ENCODE measurements at regions not wholly inside any gene's neighbourhood (a gene's known extent, or its start where the extent isn't known, plus 50 kb on each side); places are given as distances from the start of the nearest gene placed in this dataset.

DNA sequence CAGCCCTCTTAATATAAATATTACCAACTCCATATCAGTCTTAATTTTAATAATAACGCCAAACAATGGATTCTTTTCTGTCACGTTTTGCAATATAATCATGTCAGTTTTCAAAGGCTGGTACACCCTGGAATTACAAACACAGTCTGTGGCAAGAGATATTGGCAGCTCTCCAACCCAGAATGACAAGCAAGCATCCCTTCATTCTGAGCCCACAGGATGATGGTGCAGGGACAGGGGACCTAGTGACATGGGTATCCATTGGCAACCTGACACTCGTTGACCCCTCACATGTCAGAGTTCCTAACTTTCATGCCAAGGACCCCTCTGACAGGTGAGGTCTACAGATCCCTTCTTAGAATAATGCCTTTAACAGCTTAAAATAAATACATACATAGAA lies 154.5 kb upstream of the TSC22D2 start:
- 84 to 100% methylated on average over 2 to 3 of the region's 3 CpGs for WGBS, 2 experiments (ENCODE audit: extremely low coverage in 1 of 2, insufficient coverage in 1 of 2, insufficient read length in 1 of 2, insufficient replicate concordance in 2 of 2, low coverage in 1 of 2, low lambda C conversion rate in 2 of 2, missing lambda C conversion rate in 1 of 2)
- H4K20me1 ChIP-seq (replicated peaks in 1 of 2; ENCODE audit: control insufficient read depth in 1 of 2, insufficient read depth in 2 of 2, low read length in 2 of 2), result no peaks in the 10 kb centered on the region

More for the DNA sequence above, 154.5 kb upstream of the TSC22D2 start:
- Histone ChIP-seq H3K4me2 (ENCODE audit: insufficient read depth in 1 of 2, low read depth in 2 of 2, low read length in 2 of 2) (no peak overlapping the region), H2BK15ac (ENCODE audit: low read length) (no peak overlapping the region), H4K5ac (ENCODE audit: insufficient read length, low read depth, low read length) (no peak overlapping the region), H3K56ac (replicated peaks; ENCODE audit: insufficient read length, low read depth, low read length) (no peak overlapping the region), H2BK120ac (replicated peaks; ENCODE audit: low read depth, low read length) (no peak overlapping the region), H3K9ac (replicated peaks in 1 of 4; ENCODE audit: extremely low read depth in 1 of 4, low read depth in 3 of 4, low read length in 3 of 4) (no peak overlapping the region), H3K4me1 (replicated peaks in 1 of 4; ENCODE audit: control insufficient read depth in 3 of 4, insufficient read depth in 4 of 4, low read length in 3 of 4) (no peaks in the 10 kb centered on the region; a peak in 1 of 7 replicates), H3K4me3 (ENCODE audit: extremely low read depth in 1 of 4, insufficient read depth in 2 of 4, low read depth in 3 of 4, low read length in 4 of 4) (no peak overlapping the region), H3K27ac (ENCODE audit: low read depth, low read length) (no peak overlapping the region), H3K23me2 (ENCODE audit: low read depth, low read length) (no peaks in the 10 kb centered on the region), H3K27me3 (replicated peaks in 1 of 4; ENCODE audit: control insufficient read depth in 3 of 4, extremely low read depth in 1 of 4, insufficient read depth in 3 of 4, low read length in 3 of 4) (no peaks in the 10 kb centered on the region), H3K23ac (ENCODE audit: insufficient read length) (no peak overlapping the region), H2BK20ac (ENCODE audit: low read length) (no peak overlapping the region), H3K79me1 (ENCODE audit: low read depth, low read length) (no peaks in the 10 kb centered on the region), H2AFZ (ENCODE audit: low read length) (no peak overlapping the region), H3K14ac (ENCODE audit: insufficient read length) (no peak overlapping the region), H3K79me2 (ENCODE audit: control insufficient read depth in 1 of 2, insufficient read depth in 2 of 2, low read length in 2 of 2) (no peaks in the 10 kb centered on the region), H3K9me3 (ENCODE audit: insufficient read depth in 2 of 2, low read depth in 1 of 2, low read length in 1 of 2) (no peaks in the 10 kb centered on the region), H3K4ac (replicated peaks; ENCODE audit: insufficient read length, low read depth, low read length) (no peak overlapping the region), H3K36me3 (ENCODE audit: control insufficient read depth in 2 of 4, insufficient read depth in 4 of 4, low read length in 3 of 4) (no peaks in the 10 kb centered on the region), H4K91ac (replicated peaks; ENCODE audit: insufficient read length, low read length) (no peak overlapping the region), H2BK5ac (ENCODE audit: low read depth, low read length) (no peak overlapping the region), H2BK12ac (ENCODE audit: low read depth, low read length) (no peak overlapping the region), H2AK5ac (ENCODE audit: low read depth, low read length) (no peak overlapping the region), H3K18ac (ENCODE audit: extremely low read depth, low read length) (no peak overlapping the region), H4K8ac (ENCODE audit: extremely low read depth, insufficient read depth, low read length) (no peak overlapping the region)
- DNase-seq (ENCODE audit: low read depth in 1 of 2, low spot score in 2 of 2), result no peak
- CTCF ChIA-PET (ENCODE audit: partially characterized antibody), result interaction anchor here (0.6 to 5.3 kb wide), 2 partner anchors 14 to 67 kb away, joined by 3 to 20 read pairs; no protein-coding TSS in a partner anchor
- FAIRE-seq, result no peak
- TF ChIP-seq, protein P1, sequence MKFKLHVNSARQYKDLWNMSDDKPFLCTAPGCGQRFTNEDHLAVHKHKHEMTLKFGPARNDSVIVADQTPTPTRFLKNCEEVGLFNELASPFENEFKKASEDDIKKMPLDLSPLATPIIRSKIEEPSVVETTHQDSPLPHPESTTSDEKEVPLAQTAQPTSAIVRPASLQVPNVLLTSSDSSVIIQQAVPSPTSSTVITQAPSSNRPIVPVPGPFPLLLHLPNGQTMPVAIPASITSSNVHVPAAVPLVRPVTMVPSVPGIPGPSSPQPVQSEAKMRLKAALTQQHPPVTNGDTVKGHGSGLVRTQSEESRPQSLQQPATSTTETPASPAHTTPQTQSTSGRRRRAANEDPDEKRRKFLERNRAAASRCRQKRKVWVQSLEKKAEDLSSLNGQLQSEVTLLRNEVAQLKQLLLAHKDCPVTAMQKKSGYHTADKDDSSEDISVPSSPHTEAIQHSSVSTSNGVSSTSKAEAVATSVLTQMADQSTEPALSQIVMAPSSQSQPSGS (IDR thresholded peaks at IDR 0.05; ENCODE audit: low read length), result no peak
- TF ChIP-seq CEBPB (IDR thresholded peaks at IDR 0.05; ENCODE audit: low read depth, low read length) (no peak), BRCA1 (IDR thresholded peaks at IDR 0.05; ENCODE audit: low read depth, low read length) (no peak)
- POLR2A ChIA-PET (ENCODE audit: partially characterized antibody), result no interaction called here
